Ascending aorta (tissue), 2 donors: ENCODE measurements at regions not wholly inside any gene's neighbourhood (a gene's known extent, or its start where the extent isn't known, plus 50 kb on each side); places are given as distances from the start of the nearest gene placed in this dataset.

Source experiments
- DNase-seq, 2 donors: peaks; one replicate each; pipeline ENCODE4 v3.0.0-alpha.2; 2019; ENCODE audit warnings: low spot score in 2 of 2
- H3K27ac ChIP-seq, 2 donors: fragments of 200-600 bp; sonication (generic); one replicate each; pipeline ENCODE4 v1.5.1; 2016 to 2017; ENCODE audit warnings: mild to moderate bottlenecking in 1 of 2
- H3K27me3 ChIP-seq: fragments of 200-600 bp; sonication (generic); one replicate; pipeline ENCODE4 v1.5.1; 2017
- H3K36me3 ChIP-seq, 2 donors: fragments of 200-600 bp; sonication (generic); one replicate each; pipeline ENCODE4 v1.5.1; 2016
- H3K4me1 ChIP-seq, 2 donors: fragments of 200-600 bp; sonication (generic); one replicate each; pipeline ENCODE4 v1.5.1; 2016 to 2017; ENCODE audit warnings: mild to moderate bottlenecking in 1 of 2
- H3K4me3 ChIP-seq, 2 donors: fragments of 200-600 bp; sonication (generic); one replicate each; pipeline ENCODE4 v1.5.1; 2016 to 2017; ENCODE audit warnings: mild to moderate bottlenecking in 1 of 2
- H3K9me3 ChIP-seq, 2 donors: fragments of 200-600 bp; sonication (generic); one replicate each; pipeline ENCODE4 v1.5.1; 2016
- intact Hi-C: fragments of 100-400 bp; cut with DNase I; formaldehyde crosslinking; loops from one replicate; pipeline ENCODE4 v1.15.1; 2023
- TF ChIP-seq, protein P1 (sequence below), 3 experiments: fragments of 200-600 bp in 2 of 3; fragments of 450-650 bp in 1 of 3; sonication (generic) in 2 of 3; IDR thresholded peaks; one replicate each; pipeline ENCODE4 v1.5.1; 2016 to 2019; ENCODE audit warnings: antibody characterized with exemption in 3 of 3, mild to moderate bottlenecking in 1 of 3, moderate library complexity in 1 of 3

DNA sequence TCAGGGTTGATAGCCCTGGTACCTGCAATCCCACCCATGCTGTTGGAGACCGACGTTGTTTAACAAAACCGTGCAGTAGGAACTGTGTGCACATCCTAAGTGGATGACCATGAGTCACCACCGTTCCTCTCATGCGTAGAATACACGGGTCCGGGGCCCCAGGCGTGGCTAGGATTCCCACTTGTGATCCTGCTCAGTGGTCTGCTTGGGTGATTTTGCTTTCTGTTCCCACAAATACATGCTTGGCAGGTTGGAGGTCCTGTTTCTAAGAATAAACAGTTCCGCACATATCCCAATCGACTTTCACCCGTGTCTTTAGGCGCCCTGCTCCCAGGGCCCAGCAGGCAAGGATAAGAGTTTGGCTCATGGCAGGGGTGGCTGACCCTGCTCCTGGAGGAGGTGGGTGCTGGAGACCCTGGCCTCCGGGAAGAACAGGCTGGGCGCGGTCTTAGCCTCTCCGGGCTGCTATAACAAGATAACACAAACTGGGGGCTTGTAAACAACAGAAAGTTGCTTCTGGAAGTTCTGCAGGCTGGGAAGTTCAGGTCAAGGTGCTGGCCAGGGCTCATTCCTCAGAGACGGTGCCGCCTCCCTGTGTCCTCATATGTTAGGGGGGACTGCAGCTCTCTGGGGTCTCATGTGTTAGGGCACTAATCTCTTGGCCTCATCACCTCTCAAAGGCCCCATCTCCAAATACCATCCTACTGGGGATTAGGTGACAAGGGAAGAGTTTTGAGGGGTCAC is 1028.3 kb downstream of the BRD1 start:
- H3K27ac ChIP-seq = no peak overlapping the region
- H3K4me1 ChIP-seq = no peaks in the 10 kb centered on the region
- TF ChIP-seq, protein P1, sequence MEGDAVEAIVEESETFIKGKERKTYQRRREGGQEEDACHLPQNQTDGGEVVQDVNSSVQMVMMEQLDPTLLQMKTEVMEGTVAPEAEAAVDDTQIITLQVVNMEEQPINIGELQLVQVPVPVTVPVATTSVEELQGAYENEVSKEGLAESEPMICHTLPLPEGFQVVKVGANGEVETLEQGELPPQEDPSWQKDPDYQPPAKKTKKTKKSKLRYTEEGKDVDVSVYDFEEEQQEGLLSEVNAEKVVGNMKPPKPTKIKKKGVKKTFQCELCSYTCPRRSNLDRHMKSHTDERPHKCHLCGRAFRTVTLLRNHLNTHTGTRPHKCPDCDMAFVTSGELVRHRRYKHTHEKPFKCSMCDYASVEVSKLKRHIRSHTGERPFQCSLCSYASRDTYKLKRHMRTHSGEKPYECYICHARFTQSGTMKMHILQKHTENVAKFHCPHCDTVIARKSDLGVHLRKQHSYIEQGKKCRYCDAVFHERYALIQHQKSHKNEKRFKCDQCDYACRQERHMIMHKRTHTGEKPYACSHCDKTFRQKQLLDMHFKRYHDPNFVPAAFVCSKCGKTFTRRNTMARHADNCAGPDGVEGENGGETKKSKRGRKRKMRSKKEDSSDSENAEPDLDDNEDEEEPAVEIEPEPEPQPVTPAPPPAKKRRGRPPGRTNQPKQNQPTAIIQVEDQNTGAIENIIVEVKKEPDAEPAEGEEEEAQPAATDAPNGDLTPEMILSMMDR (IDR thresholded peaks at IDR 0.05) = no peak
- intact Hi-C loops = loop anchor here (10.0 kb wide), 1 partner anchor 55 kb away; no protein-coding TSS in a partner anchor
- H3K36me3 ChIP-seq = no peaks in the 10 kb centered on the region
- no peak overlapping the region for H3K4me3 ChIP-seq
- no peaks in the 10 kb centered on the region for H3K9me3 ChIP-seq
- no peak for DNase-seq
- no peaks in the 10 kb centered on the region for H3K27me3 ChIP-seq

DNA sequence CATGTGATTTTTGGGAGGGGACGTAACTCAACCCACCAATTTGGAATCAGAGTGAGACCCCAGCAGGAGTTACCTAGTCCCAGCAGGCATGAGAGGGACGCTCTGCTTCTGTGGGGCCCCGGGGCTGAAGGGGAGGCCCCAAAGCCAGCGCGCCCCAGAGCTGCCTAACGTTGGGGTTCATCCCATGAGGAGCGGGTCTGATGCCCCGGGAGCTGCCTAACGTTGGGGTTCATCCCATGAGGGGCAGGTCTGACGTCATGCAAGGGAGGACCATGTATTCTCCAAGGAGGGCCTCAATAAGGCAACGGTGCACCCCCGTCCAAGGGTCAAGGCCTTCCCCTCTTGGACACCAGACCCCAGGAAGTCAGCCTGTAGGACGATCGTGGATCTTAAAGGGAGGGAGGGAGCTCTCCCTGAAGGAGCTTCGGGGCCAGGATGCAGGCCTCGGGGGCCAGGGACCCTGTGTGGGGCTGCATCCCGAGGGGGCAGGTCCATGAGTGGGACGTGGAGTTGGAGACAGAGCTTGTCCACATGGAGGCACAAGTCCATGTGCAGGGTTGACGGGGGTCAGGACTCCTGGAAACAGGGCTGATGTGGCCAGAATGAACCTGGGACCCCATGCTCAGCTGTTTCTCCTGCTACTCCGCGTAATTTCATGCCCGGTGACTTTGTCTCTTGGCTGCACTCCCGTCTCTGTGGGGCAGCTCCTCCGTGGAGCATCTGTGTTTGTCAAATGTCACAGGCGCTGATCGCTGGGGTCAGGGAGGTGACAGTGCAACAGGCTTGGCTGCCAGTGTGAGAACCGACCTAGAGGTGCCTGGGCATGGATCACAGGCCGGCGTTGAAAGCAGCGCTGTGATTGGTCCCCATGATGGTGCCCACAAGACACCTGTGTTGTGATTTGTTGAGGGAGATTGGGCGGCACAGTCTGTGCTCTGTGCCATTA is 1029.1 kb downstream of the BRD1 start:
- Histone ChIP-seq H3K9me3 (no peaks in the 10 kb centered on the region), H3K27me3 (no peaks in the 10 kb centered on the region), H3K27ac (no peak overlapping the region), H3K4me3 (no peak overlapping the region), H3K36me3 (no peaks in the 10 kb centered on the region), H3K4me1 (no peaks in the 10 kb centered on the region)
- no peak for DNase-seq
- TF ChIP-seq, protein P1 (IDR thresholded peaks at IDR 0.05) = no peak
- intact Hi-C loops = loop anchor here (10.0 kb wide), 1 partner anchor 54 kb away; no protein-coding TSS in a partner anchor

DNA sequence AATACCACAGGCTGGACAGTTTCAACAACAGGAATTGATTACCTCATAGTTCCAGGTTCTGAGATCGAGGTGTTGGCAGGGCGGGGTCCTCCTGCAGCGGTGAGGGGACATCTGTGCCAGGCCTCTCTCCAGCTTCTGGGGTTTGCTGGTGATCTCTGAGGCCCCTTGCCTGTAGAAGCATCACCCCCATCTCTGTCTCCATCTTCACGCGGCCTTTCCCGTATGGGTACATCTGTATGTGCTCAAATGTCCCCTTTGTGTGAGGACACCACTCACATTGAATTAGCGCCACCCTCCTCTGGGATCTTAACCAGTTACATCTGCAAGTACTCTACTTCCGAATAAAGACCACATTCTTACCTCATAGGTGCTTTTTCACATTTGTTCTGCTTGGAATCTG is 1029.9 kb downstream of the BRD1 start:
- Histone ChIP-seq H3K36me3 (no peaks in the 10 kb centered on the region), H3K9me3 (no peaks in the 10 kb centered on the region), H3K27me3 (no peaks in the 10 kb centered on the region), H3K4me3 (no peak overlapping the region), H3K27ac (no peak overlapping the region), H3K4me1 (no peaks in the 10 kb centered on the region)
- intact Hi-C loops = loop anchor here (10.0 kb wide), 1 partner anchor 53 kb away; no protein-coding TSS in a partner anchor
- TF ChIP-seq, protein P1 (IDR thresholded peaks at IDR 0.05) = no peak
- no peak for DNase-seq

DNA sequence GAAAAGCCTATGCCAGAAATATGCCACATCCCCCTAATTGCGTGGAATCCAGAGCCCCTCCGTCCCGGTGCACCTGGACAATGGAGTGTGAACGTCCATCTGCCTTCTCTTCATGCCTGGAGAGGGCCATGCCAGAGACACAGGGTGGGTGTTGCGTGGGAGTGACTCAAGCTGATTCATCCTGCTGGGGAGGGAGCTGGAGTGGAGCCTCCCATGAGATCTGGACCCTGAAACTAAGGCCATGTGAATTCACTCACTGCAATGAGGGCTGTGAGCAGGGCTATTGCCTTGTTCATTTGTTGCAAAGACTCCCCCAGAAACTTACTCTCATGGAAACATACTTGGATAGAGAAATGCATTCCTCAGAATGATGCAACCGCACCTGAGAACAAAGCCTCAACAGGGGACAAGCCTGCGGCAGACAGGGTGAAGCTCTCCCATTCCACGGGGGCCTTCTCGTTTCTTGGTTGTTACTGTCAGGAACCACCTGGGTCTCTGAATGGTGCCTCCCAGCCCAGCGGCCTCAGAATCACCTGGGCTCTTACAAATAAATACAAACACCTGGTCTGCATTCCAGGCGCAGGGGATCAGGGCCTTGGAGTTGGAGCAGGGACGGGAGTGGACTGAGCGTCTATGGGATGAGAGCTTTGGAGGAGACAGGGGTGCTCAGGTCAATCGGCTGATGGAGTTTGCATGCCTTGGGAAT is 1031.2 kb downstream of the BRD1 start:
- H3K27me3 ChIP-seq = no peaks in the 10 kb centered on the region
- no peaks in the 10 kb centered on the region for H3K4me1 ChIP-seq
- H3K9me3 ChIP-seq = no peaks in the 10 kb centered on the region
- no peak overlapping the region for H3K27ac ChIP-seq
- H3K4me3 ChIP-seq = no peak overlapping the region
- DNase-seq = no peak
- H3K36me3 ChIP-seq = no peaks in the 10 kb centered on the region
- intact Hi-C loops = loop anchor here (10.0 kb wide), 1 partner anchor 52 kb away; no protein-coding TSS in a partner anchor
- TF ChIP-seq, protein P1 (IDR thresholded peaks at IDR 0.05) = no peak

DNA sequence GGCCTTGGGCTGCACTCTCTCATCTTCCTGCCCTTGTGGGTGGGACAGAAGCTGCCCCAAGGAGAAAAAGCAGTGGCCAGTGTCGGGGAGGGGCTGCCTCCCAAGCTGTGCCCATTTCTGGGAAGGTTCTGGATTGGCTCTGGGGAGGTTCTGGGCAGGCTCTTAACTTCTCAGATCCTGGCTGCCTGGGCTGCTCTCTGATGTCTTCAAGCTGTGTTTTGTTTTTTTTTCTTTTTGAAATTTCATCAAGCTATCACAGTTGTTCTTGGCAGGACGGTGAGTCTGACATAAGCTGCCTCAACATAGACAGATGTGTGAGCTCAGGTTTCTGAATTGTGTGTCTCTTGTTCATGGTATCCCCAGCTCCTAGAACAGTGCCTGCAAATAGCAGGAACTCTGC is 1032.0 kb downstream of the BRD1 start:
- no peak overlapping the region for H3K27ac ChIP-seq
- TF ChIP-seq, protein P1 (IDR thresholded peaks at IDR 0.05) = no peak
- DNase-seq = no peak
- H3K27me3 ChIP-seq = no peaks in the 10 kb centered on the region
- no peaks in the 10 kb centered on the region for H3K36me3 ChIP-seq
- intact Hi-C loops = loop anchor here (10.0 kb wide), 1 partner anchor 51 kb away; no protein-coding TSS in a partner anchor
- no peaks in the 10 kb centered on the region for H3K4me1 ChIP-seq
- H3K9me3 ChIP-seq = no peaks in the 10 kb centered on the region
- H3K4me3 ChIP-seq = no peak overlapping the region
